ENCODE measurements at regions not wholly inside any gene's neighbourhood (a gene's known extent, or its start where the extent isn't known, plus 50 kb on each side); places are given as distances from the start of the nearest gene placed in this dataset.

DNA sequence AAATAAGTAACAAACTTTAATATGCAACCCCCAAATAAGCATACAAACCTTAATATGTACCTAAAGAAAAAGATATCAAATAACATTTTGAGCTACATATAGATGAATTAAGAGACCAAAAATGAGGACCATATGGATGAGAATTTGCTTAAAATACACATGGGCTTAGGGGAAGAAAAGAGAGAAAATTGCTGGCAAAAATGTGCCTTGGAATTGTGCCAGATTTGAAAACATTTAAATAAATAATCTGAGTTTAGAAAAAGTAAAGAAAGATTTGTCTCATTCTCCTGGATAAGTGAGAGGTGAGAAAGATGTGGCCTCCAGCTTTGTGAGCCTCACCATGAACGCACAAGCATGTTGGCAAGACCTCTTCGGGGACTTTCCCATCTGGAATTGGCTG lies 372.6 kb downstream of the SOX11 start:
- DNase-seq (ENCODE audit: low read depth in 1 of 2, low spot score in 1 of 2) = no peak

- no peak for DNase-seq (ENCODE audit: low read depth in 1 of 2, low spot score in 1 of 2)
Measured at GRCh38 chr2:6065703-6066102, 373.5 kb downstream of the SOX11 start.

DNA sequence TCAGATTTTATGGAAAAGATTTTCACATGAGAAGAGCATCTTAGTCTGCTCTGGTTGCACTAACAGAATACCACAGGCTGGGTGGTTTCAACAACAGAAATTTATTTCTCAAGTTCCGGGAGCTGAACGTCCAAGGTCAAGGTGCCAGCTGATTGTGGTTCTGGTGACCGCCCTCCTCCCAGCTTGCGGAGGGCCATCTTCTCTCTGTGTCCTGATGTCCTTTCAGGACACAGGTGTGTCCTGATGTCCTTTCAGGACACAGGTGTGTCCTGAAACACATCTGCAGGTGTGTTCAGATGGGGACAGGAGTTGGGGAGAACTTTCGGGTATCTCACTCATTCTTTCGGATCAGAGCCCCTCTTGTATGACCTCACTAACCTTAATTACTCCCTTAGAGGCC lies 374.9 kb downstream of the SOX11 start:
- no peak for DNase-seq (ENCODE audit: low read depth in 1 of 2, low spot score in 1 of 2)

- no peak for DNase-seq (ENCODE audit: low read depth in 1 of 2, low spot score in 1 of 2)
Measured at GRCh38 chr2:6067806-6068205, 375.6 kb downstream of the SOX11 start.

- DNase-seq (ENCODE audit: low read depth in 1 of 2, low spot score in 1 of 2) = no peak
Measured at GRCh38 chr2:6068429-6068828, 376.2 kb downstream of the SOX11 start.

DNA sequence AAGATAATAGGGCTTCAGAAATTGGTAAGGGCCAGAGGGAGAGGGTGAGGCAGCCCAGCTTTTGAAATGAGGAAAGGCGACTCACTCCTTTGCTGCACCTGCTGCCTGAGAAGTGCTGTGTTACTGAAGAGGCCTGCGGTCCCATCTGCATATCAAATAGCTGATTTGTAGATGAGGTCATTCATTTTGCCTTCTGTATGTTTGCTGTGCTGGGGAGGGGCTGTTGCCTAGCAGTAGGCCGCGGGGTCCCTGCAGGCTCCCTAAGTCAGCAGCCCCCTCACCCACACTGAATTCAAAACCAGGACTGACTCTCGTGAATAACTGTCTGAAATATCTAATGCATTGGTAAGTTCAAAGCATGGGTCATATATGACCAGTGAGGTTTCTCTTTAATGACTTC lies 377.2 kb downstream of the SOX11 start:
- no peak for DNase-seq (ENCODE audit: low read depth in 1 of 2, low spot score in 1 of 2)

DNA sequence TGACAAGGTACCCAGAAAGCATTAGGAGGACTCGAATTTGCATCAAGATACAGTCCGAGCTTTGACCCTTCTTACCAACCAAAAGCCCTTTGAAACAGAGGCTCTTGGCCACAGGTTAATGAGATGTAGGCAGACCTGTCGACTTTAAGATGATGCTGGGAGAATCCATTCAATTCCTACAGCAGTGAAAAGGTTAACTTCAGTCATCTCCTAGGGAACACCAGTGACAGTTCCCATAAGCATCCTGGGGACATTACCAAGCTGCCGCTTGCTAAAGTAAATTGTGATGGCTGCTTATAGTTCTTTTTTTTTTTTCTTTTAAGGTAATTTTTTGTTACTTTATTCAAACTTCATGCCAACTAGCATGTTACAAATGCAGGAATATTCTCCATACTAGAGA lies 379.3 kb downstream of the SOX11 start:
- no peak for DNase-seq (ENCODE audit: low read depth in 1 of 2, low spot score in 1 of 2)

GRCh38 chr2:6072276-6072675 lies 380.1 kb downstream of the SOX11 start:
- DNase-seq (ENCODE audit: low read depth in 1 of 2, low spot score in 1 of 2) = no peak

GRCh38 chr2:6072768-6073167 lies 380.6 kb downstream of the SOX11 start:
- no peak for DNase-seq (ENCODE audit: low read depth in 1 of 2, low spot score in 1 of 2)

GRCh38 chr2:6073191-6074088 lies 381.3 kb downstream of the SOX11 start:
- DNase-seq (ENCODE audit: low read depth in 1 of 2, low spot score in 1 of 2) = no peak

DNA sequence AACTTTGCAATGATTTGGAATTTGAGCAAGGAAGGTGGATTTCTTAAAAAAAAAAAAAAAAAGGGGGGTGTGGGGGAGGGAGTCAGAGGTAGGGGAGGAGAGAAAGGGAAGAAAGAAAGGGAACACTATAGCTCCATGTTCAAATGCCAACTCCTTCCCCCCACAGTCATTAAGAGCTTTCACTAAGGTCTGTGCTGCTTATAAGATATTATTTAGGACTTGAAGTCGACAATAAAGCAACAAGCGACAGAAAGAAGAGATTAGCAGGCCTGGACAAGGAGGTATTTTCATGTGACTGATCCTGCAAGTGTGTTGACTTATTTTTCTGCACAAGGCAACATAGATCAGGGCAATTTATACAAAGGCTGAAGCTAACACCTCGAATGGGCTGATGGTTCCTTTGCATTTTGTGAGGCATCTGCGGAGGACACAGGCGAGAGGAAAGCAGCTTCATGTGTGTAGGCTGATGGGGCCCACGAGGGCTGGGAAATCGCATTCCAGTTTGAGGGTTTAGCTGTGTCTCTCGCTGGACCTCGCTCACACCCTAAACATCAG lies 382.0 kb downstream of the SOX11 start:
- DNase-seq (ENCODE audit: low read depth in 1 of 2, low spot score in 1 of 2) = no peak

- no peak for DNase-seq (ENCODE audit: low read depth in 1 of 2, low spot score in 1 of 2)
Measured at GRCh38 chr2:6077585-6077984, 385.4 kb downstream of the SOX11 start.

- DNase-seq (ENCODE audit: low read depth in 1 of 2, low spot score in 1 of 2) = no peak
Measured at GRCh38 chr2:6078414-6078813, 386.2 kb downstream of the SOX11 start.

GRCh38 chr2:6079405-6079804 lies 387.2 kb downstream of the SOX11 start:
- DNase-seq (ENCODE audit: low read depth in 1 of 2, low spot score in 1 of 2) = no peak

- DNase-seq (ENCODE audit: low read depth in 1 of 2, low spot score in 1 of 2) = no peak
Measured at GRCh38 chr2:6080932-6081753, 389.0 kb downstream of the SOX11 start.

- no peak for DNase-seq (ENCODE audit: low read depth in 1 of 2, low spot score in 1 of 2)
Measured at GRCh38 chr2:6081955-6082624, 389.9 kb downstream of the SOX11 start.

DNA sequence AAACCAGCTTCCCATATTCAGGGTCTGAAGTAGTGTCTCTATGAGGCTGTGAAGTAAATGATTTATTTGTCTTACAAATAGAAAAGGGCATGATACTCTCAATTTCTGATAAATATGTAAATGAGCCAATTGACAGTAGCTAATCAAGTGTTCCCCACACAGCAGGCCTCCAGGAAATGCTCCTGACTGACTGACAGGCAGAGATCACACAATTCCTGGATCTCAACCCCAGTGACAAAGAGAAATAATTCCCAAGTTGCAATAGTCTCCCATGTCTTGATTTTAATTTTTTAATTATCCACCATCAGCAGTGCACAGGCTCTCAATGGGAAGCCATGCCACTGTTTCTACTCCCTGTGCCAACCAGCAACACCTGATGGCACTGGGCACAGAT lies 390.4 kb downstream of the SOX11 start:
- DNase-seq (ENCODE audit: low read depth in 1 of 2, low spot score in 1 of 2) = no peak

DNA sequence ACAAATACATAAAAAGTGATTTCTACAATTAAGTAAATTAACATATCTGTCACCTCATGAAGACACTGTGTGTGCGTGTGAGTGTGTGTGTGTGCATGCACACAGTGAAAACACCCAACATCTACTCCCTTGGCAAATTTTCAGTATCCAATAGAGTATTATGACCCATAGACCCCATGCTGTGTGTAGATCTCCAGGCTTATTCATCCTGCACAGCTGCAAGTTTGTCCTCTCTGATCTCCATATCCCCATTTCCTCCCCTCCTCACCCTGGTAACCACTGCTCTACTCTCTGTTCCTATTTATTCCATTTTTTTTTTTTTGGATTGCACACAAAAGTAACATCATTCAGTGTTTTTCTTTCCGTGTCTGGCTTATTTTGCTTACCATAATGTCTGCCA lies 391.0 kb downstream of the SOX11 start:
- no peak for DNase-seq (ENCODE audit: low read depth in 1 of 2, low spot score in 1 of 2)

GRCh38 chr2:6089474-6089873 lies 397.3 kb downstream of the SOX11 start:
- DNase-seq (ENCODE audit: low read depth in 1 of 2, low spot score in 1 of 2) = no peak

- DNase-seq (ENCODE audit: low read depth in 1 of 2, low spot score in 1 of 2) = no peak
Measured at GRCh38 chr2:6103372-6103771, 411.2 kb downstream of the SOX11 start.

- DNase-seq (ENCODE audit: low read depth in 1 of 2, low spot score in 1 of 2) = no peak
Measured at GRCh38 chr2:6103949-6104348, 411.8 kb downstream of the SOX11 start.
